Sciatic nerve (tissue), 2 donors: ENCODE measurements at regions not wholly inside any gene's neighbourhood (a gene's known extent, or its start where the extent isn't known, plus 50 kb on each side); places are given as distances from the start of the nearest gene placed in this dataset.

ENCODE experiments used
- ATAC-seq: fragments of 200-7000 bp; cut with Tn5 transposase; one replicate; pipeline ENCODE4 v1.9.1; 2020; ENCODE audit warnings: mild to moderate bottlenecking, moderate library complexity
- DNase-seq: peaks from one replicate; pipeline ENCODE4 v3.0.0-alpha.2; 2020; ENCODE audit warnings: low spot score
- intact Hi-C: fragments of 100-400 bp; cut with DNase I; formaldehyde crosslinking; loops from one replicate; pipeline ENCODE4 v1.14.2; 2022
- donor health status: DM: no; HTN: no; CAD: no.
- donor health status: DM: no; HTN: no; CAD: no.

GRCh38 chr5:158301186-158301585, 442.2 kb upstream of the CLINT1 start:
- ATAC-seq (no peak), DNase-seq (no peak)
- intact Hi-C loops = no loop called here

DNA sequence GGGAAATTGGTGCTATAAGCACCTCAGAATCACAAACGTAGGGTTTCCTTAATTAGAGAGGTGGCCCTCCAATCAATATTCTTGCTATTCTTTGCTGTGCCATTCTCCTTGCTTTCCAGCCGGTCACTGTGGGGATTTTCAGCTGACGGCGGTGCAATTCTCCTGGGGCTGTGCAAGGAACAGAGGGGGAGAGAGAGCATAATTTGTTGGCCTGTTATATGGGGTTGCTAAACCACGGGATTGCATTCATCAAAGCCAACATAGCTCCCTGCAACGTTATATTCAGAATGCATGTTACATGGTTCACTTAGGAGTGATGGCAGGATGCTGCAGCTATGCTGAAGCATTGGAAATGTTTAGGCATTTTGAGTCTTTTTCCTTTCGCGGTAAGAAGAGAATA, 441.3 kb upstream of the CLINT1 start:
- intact Hi-C loops = no loop called here
- ATAC-seq (no peak), DNase-seq (no peak)

- ATAC-seq = no peak
- DNase-seq = no peak
- intact Hi-C loops = no loop called here
These were observed 438.1 kb upstream of the CLINT1 start for GRCh38 chr5:158297002-158297527.

GRCh38 chr5:158294701-158295100, 435.8 kb upstream of the CLINT1 start:
- DNase-seq (no peak), ATAC-seq (no peak)
- intact Hi-C loops = loop anchor here (5.0 kb wide), 1 partner anchor 753 kb away; no protein-coding TSS in a partner anchor

DNA sequence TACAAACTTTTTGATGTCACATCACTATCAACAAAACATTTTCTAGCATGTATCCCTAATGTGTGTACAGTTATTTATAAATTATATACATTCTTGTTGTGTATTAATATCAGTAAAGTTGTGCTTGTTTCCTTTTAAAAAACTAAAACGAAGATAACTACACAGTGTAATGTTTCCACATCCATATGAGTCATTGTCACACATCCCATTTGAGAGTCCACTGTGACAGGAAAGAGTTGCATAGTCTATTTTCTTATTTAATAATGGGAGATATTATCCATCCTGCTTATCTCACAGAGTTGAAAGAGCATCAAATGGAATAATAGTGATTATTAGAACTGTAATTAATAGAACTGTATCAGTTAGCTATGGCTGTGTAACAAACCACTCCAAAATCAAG, 434.0 kb upstream of the CLINT1 start:
- no peak for DNase-seq
- no peak for ATAC-seq
- intact Hi-C loops = loop anchor here (5.0 kb wide), 1 partner anchor 754 kb away; no protein-coding TSS in a partner anchor

DNA sequence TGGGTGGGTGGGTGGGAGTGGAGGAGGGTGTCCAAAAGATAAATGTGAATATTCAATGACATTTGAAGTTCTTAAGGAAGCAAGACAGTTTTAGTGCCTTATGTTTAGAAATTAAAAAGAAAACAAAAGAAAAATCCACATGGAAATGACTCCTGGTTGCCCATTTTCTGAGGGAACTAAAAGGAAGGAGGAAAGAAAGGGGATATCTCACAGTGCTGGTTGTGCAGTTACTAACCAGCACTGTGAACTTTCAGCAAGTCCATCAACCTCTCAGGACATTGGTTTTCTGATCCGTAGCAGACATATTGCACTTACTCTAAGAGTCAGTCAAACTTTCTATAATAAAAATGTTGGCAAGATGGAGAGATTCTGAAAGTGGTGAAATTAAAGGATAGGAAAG, 431.0 kb upstream of the CLINT1 start:
- DNase-seq = no peak
- intact Hi-C loops = loop anchor here (5.0 kb wide), 1 partner anchor 757 kb away; no protein-coding TSS in a partner anchor
- no peak for ATAC-seq

- intact Hi-C loops = no loop called here
- DNase-seq (no peak), ATAC-seq (peak; percentile 12)
These were observed 429.3 kb upstream of the CLINT1 start for GRCh38 chr5:158288272-158288657.

- DNase-seq = no peak
These were observed 428.8 kb upstream of the CLINT1 start for GRCh38 chr5:158287643-158288271.

GRCh38 chr5:158286827-158287226, 427.9 kb upstream of the CLINT1 start:
- DNase-seq (no peak), ATAC-seq (no peak)
- intact Hi-C loops = no loop called here

More at GRCh38 chr5:158287643-158288271, 428.8 kb upstream of the CLINT1 start:
- ATAC-seq = peak; percentile 82
- intact Hi-C loops = no loop called here

DNA sequence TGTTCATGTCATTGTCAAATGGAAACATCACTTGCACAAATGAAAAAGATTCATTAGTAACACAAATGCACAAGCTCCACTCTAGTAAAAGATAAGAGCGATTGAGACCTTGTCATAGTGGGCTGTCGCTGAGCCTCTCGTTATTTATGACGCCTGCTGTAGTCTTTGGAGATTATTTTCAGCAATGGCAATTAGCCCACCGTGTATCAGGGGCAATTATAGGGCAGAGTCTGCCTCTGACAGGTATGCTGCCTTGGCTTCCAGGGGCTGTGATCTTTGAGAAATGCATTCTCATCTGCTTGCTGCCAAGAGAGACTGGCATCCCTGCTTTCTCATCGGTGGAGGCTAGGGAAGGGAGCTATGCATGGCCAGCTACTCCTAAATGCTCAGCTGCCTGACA, 426.8 kb upstream of the CLINT1 start:
- no peak for DNase-seq
- no peak for ATAC-seq
- intact Hi-C loops = no loop called here

- no peak for ATAC-seq
- intact Hi-C loops = no loop called here
- DNase-seq = no peak
These were observed 425.3 kb upstream of the CLINT1 start for GRCh38 chr5:158284242-158284641.

- ATAC-seq (no peak), DNase-seq (no peak)
- intact Hi-C loops = no loop called here
These were observed 424.5 kb upstream of the CLINT1 start for GRCh38 chr5:158283397-158283796.

GRCh38 chr5:158278216-158278925, 419.4 kb upstream of the CLINT1 start:
- DNase-seq (no peak), ATAC-seq (no peak)
- intact Hi-C loops = no loop called here

- intact Hi-C loops = no loop called here
- ATAC-seq = no peak
- DNase-seq = no peak
These were observed 418.3 kb upstream of the CLINT1 start for GRCh38 chr5:158277276-158277675.

GRCh38 chr5:158276692-158277091, 417.7 kb upstream of the CLINT1 start:
- no peak for DNase-seq
- intact Hi-C loops = no loop called here
- no peak for ATAC-seq

GRCh38 chr5:158275511-158275910, 416.6 kb upstream of the CLINT1 start:
- DNase-seq (no peak), ATAC-seq (no peak)
- intact Hi-C loops = no loop called here

- DNase-seq (no peak), ATAC-seq (no peak)
- intact Hi-C loops = no loop called here
These were observed 414.1 kb upstream of the CLINT1 start for GRCh38 chr5:158273035-158273434.

GRCh38 chr5:158272409-158272808, 413.5 kb upstream of the CLINT1 start:
- DNase-seq = no peak
- intact Hi-C loops = no loop called here
- ATAC-seq = no peak

- DNase-seq (no peak), ATAC-seq (no peak)
- intact Hi-C loops = no loop called here
These were observed 412.1 kb upstream of the CLINT1 start for GRCh38 chr5:158270996-158271554.

DNA sequence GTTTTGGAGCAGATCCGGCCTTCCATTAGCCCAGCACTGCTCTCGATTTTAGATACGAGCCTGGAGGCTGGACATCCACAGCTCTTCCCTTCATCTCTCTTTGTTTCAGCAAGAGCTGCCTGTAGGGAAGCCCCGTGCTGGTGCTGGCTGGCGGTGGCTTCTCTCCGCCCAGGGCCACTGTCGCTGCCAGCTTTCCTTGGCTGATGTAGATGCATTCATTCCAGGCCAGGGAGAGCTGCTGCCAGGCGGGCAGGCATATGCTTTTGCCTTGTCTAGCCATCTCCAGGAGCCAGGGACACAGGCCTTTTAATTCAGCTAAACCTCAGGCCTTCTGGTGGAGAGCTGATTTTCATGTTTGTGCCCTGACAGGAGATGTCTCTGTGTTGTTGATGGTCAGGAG, 409.3 kb upstream of the CLINT1 start:
- intact Hi-C loops = no loop called here
- ATAC-seq = no peak
- DNase-seq = no peak
